Lung microvascular endothelial cell (primary cell): ENCODE measurements at regions not wholly inside any gene's neighbourhood (a gene's known extent, or its start where the extent isn't known, plus 50 kb on each side); places are given as distances from the start of the nearest gene placed in this dataset.
A peak's percentile ranks its signal among the peaks of the same experiment; 100 is the strongest.

Experiments
- DNase-seq, 2 donors: peaks; one replicate each; pipeline versions ENCODE4 v3.0.0 to v3.0.0-alpha.2; 2010; ENCODE audit warnings: low read depth in 2 of 2

- DNase-seq = no peak
Observed at GRCh38 chr7:10838228-10838627, 135.4 kb upstream of the PHF14 start.

DNA sequence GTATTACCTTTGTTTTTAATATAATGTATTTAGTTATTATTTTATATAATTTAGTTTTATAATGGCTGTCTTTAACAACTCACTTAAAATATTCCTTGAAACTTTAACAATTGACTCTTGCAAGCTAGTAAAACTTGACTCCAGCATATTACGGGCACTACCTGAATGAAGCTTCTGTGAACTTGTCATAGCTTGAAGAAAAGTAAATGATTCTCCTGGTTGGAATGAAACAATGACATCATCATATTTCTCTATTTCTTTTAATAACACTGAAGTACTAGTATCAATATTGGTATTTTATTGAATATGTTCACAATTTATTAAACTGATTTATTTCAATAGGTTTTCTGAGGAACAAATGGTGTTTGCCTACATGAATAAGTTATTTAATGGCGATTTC lies 128.4 kb upstream of the PHF14 start:
- DNase-seq = no peak

DNA sequence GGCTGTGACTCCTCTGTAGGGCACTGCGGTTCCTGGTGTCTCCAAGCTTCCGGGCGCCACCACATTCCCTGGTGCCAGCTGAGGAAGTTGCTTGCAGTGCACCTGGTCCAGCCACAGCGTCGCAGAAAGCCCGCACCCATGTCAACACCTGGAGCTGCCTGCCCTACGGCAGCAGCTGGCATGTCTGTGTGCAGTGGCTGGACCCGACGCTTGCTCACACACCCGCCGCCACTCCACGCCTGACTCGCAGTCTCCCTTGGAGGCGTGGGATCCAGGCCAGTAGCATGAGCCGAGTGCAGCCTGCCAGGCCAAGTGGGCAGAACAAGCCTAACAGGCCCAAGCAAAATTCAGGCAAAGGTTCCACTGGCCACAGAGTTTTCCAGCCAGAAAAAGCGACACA lies 118.1 kb upstream of the PHF14 start:
- no peak for DNase-seq

- no peak for DNase-seq
Observed at GRCh38 chr7:10860516-10860915, 113.2 kb upstream of the PHF14 start.

DNA sequence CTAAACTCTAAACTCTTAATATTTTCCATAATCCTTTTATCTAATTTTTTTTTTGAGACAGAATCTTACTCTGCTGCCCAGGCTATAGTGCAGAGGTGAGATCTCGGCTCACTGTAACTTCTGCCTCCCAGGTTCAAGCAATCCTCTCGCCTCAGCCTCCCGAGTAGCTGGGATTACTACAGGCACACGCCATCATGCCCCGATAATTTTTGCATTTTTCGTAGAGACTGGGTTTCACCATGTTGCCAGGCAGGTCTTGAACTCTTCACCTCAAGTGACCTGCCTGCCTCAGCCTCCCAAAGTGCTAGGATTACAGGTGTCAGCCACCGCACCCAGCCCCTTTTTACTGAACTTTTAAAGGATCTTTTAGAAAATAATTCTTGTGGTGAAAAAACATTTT lies 110.2 kb upstream of the PHF14 start:
- no peak for DNase-seq

DNA sequence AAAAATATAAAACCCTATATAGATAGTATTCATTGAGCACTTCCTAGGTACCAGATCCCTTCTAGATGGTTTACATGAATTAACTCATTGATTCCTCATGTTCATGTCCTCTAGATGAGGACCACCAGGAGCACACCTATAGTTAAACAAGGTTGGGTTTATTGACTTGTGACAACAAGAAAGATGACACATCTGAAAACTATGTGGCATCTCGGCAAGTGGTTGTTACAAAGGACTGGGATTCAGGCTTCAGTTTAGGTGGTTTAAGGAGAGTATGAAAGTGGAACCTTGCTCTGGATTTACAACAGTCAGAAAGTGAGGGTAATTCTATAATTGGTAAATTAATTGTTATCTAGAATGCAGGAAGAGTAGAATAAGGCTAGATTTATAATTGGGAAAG lies 99.0 kb upstream of the PHF14 start:
- no peak for DNase-seq

GRCh38 chr7:10875080-10875479 lies 98.6 kb upstream of the PHF14 start:
- DNase-seq = no peak

- no peak for DNase-seq
Observed at GRCh38 chr7:10888861-10889260, 84.8 kb upstream of the PHF14 start.

- DNase-seq = peak; percentile 64 to 66
Observed at GRCh38 chr7:10889266-10889898, 84.3 kb upstream of the PHF14 start.

GRCh38 chr7:10908600-10908999 lies 65.1 kb upstream of the PHF14 start:
- no peak for DNase-seq

DNA sequence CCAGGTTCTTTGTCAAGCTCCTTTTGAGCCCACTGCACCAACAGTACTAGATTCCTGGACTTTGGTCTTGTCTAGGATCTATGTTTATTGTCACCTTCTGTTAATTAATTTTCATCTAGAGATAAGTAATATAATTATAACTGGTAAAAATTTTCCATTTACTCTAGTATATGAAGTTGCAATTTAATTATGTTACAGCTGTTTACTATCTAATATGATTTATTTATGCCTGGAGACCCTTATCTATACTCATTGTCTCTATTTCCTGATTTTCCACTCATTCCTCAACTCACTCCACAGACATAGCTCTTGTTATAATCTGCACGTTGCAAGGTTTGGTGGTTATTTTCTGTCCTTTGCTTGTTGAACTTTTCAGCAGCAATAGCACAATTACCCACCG lies 63.2 kb upstream of the PHF14 start:
- no peak for DNase-seq

DNA sequence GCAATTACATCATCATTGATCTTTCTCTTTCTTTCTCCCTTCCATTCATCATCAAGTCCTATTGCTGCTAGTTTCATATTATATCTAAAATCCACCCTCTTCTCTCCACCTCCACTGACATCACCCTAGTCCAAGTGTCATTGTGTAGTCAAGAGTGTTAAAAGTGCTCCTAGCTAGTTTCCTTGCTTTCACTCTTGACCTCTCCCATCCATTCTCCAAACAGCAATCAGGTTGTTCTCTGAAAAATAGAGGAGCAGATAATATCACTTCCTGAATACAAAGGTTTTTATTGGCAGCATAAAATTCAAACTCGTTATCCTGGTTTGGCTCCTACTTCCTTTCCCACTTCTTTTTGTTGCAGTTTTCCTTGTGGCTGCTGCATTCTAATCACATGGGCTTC lies 61.6 kb upstream of the PHF14 start:
- no peak for DNase-seq

DNA sequence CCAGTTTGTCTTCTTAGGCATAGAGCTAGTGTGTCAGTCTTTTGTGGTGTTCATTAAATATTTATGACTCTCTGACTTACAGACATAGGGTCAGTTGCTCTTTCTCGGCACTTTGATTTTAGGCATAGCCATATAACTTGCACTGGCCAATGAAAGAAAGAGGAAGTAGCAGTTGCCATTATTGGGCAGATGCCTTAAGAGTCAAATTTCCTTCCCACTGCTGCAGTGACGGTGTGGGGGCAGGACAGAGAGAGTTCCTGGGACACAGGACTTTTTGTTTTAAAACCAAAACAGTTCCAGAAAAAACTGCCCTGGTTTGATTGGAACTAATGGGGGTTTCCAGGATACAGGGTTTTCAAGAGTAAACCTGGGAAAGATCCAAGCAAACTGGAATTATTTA lies 60.2 kb upstream of the PHF14 start:
- no peak for DNase-seq

GRCh38 chr7:10918093-10918590 lies 55.5 kb upstream of the PHF14 start:
- DNase-seq = no peak

GRCh38 chr7:10919923-10920322 lies 53.7 kb upstream of the PHF14 start:
- DNase-seq = no peak
